Esophagus muscularis mucosa (tissue), 4 donors: ENCODE measurements at regions not wholly inside any gene's neighbourhood (a gene's known extent, or its start where the extent isn't known, plus 50 kb on each side); places are given as distances from the start of the nearest gene placed in this dataset.

Experiments used
- DNase-seq: peaks from one replicate; pipeline ENCODE4 v3.0.0-alpha.2; 2017; ENCODE audit errors: extremely low spot score
- H3K27ac ChIP-seq, 4 donors: fragments of 200-600 bp; sonication (generic); replicated peaks in 1 of 4; 1 replicate in 3 of 4; 2 replicates in 1 of 4; pipeline ENCODE4 v1.5.1; 2016 to 2019; ENCODE audit warnings: mild to moderate bottlenecking in 1 of 4
- H3K27me3 ChIP-seq, 4 donors: fragments of 200-600 bp; sonication (generic); one replicate each; pipeline versions ENCODE4 v1.5.1 to v1.6.0; 2016 to 2019
- H3K36me3 ChIP-seq, 4 donors: fragments of 200-600 bp; sonication (generic); one replicate each; pipeline ENCODE4 v1.5.1; 2016 to 2019
- H3K4me1 ChIP-seq, 4 donors: fragments of 200-600 bp; sonication (generic); one replicate each; pipeline ENCODE4 v1.5.1; 2016 to 2019
- H3K4me3 ChIP-seq, 4 donors: fragments of 200-600 bp; sonication (generic); 1 replicate in 2 of 4; 2 replicates in 2 of 4; pipeline ENCODE4 v1.5.1; 2016 to 2019; ENCODE audit warnings: mild to moderate bottlenecking in 4 of 4, moderate library complexity in 1 of 4
- H3K9me3 ChIP-seq, 4 donors: fragments of 200-600 bp; sonication (generic); 1 replicate in 3 of 4; 2 replicates in 1 of 4; pipeline ENCODE4 v1.5.1; 2016 to 2019
- EP300 ChIP-seq: sonication (generic); formaldehyde crosslinking; IDR thresholded peaks from one replicate; pipeline ENCODE4 v1.6.1; 2017; ENCODE audit warnings: antibody characterized with exemption
- POLR2A ChIP-seq: fragments of 450-650 bp; IDR thresholded peaks from one replicate; pipeline ENCODE4 v1.6.1; 2017; ENCODE audit warnings: antibody characterized with exemption, moderate library complexity, mild to moderate bottlenecking, low read depth
- POLR2AphosphoS5 ChIP-seq, 2 donors: sonication (generic); formaldehyde crosslinking; IDR thresholded peaks; one replicate each; pipeline ENCODE4 v1.6.1; 2017; ENCODE audit warnings: antibody characterized with exemption in 2 of 2
- whole genome bisulfite sequencing: methylation state at CpG from one replicate; pipeline ENCODE4 v1.1.5; 2018; 5-methylcytosine and 5-hydroxymethylcytosine counted together
- intact Hi-C: fragments of 100-400 bp; cut with DNase I; formaldehyde crosslinking; loops from one replicate; pipeline ENCODE4 v1.15.1; 2023
- TF ChIP-seq, protein P1 (sequence below), 3 experiments: fragments of 200-600 bp in 2 of 3; fragments of 450-650 bp in 1 of 3; sonication (generic) in 2 of 3; IDR thresholded peaks; one replicate each; pipeline ENCODE4 v1.5.1; 2017 to 2019; ENCODE audit warnings: antibody characterized with exemption in 3 of 3, mild to moderate bottlenecking in 2 of 3, moderate library complexity in 1 of 3

DNA sequence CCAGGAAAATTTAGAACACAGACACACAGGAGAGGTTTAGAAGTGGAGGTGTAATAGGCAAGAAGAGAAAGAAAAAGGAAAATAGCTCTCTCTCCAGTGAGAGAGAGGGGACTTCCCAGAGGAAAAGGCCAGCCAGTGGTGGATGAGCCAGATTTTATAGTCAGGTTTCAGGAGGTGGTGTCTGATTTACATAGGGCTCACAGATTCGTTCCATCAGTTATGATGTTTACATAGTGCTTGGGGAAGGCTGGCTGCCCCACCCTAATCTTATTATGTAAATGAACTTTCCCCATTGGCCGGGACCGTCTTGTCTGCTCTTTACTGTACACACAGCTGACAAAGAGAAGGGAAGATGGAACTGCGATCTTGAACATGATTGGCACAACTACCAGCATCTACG is 797.3 kb downstream of the PLA2G4A start:
- no peak overlapping the region for H3K27ac ChIP-seq
- intact Hi-C loops: no loop called here
- H3K4me3 ChIP-seq: no peak overlapping the region
- 36% methylated on average over 5 of the region's 5 CpGs for WGBS
- no peak for DNase-seq
- no peak for TF ChIP-seq POLR2A
- TF ChIP-seq, protein P1, sequence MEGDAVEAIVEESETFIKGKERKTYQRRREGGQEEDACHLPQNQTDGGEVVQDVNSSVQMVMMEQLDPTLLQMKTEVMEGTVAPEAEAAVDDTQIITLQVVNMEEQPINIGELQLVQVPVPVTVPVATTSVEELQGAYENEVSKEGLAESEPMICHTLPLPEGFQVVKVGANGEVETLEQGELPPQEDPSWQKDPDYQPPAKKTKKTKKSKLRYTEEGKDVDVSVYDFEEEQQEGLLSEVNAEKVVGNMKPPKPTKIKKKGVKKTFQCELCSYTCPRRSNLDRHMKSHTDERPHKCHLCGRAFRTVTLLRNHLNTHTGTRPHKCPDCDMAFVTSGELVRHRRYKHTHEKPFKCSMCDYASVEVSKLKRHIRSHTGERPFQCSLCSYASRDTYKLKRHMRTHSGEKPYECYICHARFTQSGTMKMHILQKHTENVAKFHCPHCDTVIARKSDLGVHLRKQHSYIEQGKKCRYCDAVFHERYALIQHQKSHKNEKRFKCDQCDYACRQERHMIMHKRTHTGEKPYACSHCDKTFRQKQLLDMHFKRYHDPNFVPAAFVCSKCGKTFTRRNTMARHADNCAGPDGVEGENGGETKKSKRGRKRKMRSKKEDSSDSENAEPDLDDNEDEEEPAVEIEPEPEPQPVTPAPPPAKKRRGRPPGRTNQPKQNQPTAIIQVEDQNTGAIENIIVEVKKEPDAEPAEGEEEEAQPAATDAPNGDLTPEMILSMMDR (IDR thresholded peaks at IDR 0.05): no peak
- TF ChIP-seq POLR2AphosphoS5 (IDR thresholded peaks at IDR 0.05): no peak
- no peak for TF ChIP-seq EP300
- no peaks in the 10 kb centered on the region for H3K4me1 ChIP-seq
- H3K36me3 ChIP-seq: no peaks in the 10 kb centered on the region
- H3K27me3 ChIP-seq: no peaks in the 10 kb centered on the region
- H3K9me3 ChIP-seq: peaks cover 0 to 9% (median 4%) of the 10 kb centered on the region in 4 donors

DNA sequence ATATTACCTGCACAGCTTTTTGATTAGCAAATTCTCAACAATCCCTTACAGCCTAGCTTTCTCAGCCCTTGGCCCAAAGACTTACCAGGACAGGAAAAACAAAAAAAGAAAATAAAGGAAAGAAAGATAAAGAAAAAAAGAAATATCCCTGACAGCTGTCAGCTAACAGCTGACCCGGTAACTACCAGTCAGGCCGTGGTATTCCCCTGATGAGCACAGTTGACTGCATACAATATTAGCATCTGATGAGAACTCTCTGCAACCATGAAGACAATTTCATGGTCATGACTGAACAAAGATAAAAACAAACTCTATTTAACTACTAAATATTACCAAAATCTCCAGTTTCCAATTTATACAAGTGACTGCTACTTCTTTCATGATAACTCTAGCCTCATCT is 798.8 kb downstream of the PLA2G4A start:
- DNase-seq: no peak
- TF ChIP-seq, protein P1 (IDR thresholded peaks at IDR 0.05): no peak
- TF ChIP-seq EP300 (no peak), POLR2AphosphoS5 (IDR thresholded peaks at IDR 0.05) (no peak), POLR2A (no peak)
- H3K27ac ChIP-seq: no peak overlapping the region
- peaks cover 0 to 16% (median 10%) of the 10 kb centered on the region in 4 donors for H3K9me3 ChIP-seq
- no peaks in the 10 kb centered on the region for H3K27me3 ChIP-seq
- no peaks in the 10 kb centered on the region for H3K36me3 ChIP-seq
- WGBS: 90% methylated on average over 2 of the region's 2 CpGs
- no peaks in the 10 kb centered on the region for H3K4me1 ChIP-seq
- intact Hi-C loops: no loop called here
- no peak overlapping the region for H3K4me3 ChIP-seq

DNA sequence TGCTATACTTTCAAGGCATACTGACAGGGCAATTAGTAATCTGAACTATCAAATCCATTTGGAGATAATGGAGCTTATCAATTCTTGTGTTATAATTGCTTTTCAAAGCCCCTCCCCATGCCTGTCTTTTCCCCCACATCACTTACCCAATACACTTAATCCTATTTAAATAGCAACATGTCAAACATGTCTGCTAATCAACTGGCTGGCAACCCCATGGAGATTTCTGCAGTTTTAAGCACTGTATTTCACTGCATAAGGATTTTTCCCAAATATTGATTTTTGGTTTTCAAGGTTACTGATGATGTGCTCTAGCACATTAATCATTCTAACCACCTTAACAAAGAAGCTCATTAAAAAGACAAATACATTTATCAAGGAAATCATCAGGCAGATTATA is 800.3 kb downstream of the PLA2G4A start:
- no peaks in the 10 kb centered on the region for H3K4me1 ChIP-seq
- intact Hi-C loops: no loop called here
- DNase-seq: no peak
- H3K27ac ChIP-seq: no peak overlapping the region
- no peaks in the 10 kb centered on the region for H3K27me3 ChIP-seq
- TF ChIP-seq POLR2A: no peak
- no peak for TF ChIP-seq POLR2AphosphoS5 (IDR thresholded peaks at IDR 0.05)
- TF ChIP-seq, protein P1 (IDR thresholded peaks at IDR 0.05): no peak
- no peak for TF ChIP-seq EP300
- H3K4me3 ChIP-seq: no peak overlapping the region
- H3K9me3 ChIP-seq: peaks cover 0 to 16% (median 10%) of the 10 kb centered on the region in 4 donors
- no peaks in the 10 kb centered on the region for H3K36me3 ChIP-seq

DNA sequence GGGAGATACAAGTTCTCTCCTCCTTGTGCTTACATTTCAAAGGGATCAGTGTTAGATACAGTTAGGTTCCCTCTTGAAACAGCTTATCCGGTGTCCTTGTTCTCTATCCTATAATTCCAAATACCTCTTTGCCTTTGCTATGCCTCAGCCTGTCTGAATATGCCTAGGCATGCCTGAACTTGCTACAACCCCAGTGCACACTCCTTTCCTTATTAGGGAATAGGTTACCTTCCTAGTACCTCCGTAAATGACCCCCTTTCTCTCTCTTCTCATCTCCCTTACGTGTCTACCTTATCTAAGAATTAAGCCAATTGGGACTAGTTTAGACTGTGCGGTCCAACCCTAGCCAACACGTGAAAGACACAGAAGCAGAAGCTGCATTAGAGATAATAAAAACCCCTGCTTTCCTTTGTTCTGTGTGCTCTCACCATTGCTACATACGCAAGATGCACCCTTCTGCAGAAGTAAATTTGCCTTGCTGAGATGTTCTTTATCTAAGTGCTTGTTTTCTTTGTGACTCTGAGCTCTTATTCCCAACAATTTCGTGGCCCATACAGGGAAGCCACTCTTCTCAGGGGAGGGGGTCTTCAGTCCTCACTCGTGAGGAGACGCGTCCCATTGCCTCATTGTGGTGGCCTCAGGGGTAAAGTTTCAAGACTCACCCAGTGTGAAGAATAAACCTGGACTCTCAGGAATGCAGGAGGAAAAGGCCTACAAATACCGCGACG is 802.1 kb downstream of the PLA2G4A start:
- 93% methylated on average over 13 of the region's 13 CpGs for WGBS
- intact Hi-C loops: no loop called here
- Histone ChIP-seq H3K27ac (no peak overlapping the region), H3K9me3 (peaks cover 0 to 16% (median 10%) of the 10 kb centered on the region in 4 donors), H3K36me3 (no peaks in the 10 kb centered on the region), H3K4me3 (no peak overlapping the region), H3K4me1 (no peaks in the 10 kb centered on the region), H3K27me3 (no peaks in the 10 kb centered on the region)
- DNase-seq: no peak
- TF ChIP-seq POLR2AphosphoS5 (IDR thresholded peaks at IDR 0.05): no peak
- TF ChIP-seq POLR2A: no peak
- TF ChIP-seq, protein P1 (IDR thresholded peaks at IDR 0.05): no peak
- TF ChIP-seq EP300: no peak

DNA sequence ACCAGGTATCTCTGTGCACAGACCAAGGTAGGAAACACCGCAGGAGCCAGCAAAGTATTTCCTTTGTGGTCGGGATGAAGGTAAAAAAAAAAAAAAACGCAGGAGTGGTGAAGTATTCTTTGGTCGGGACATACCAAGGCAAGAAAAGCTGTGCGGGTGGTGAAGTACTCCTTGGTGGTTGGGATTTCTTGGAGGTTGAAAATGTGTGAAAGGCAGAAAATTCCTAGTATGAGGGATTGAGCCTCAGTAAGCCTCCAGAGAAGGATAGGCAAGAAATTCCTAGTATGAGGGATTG is 802.6 kb downstream of the PLA2G4A start:
- Histone ChIP-seq H3K4me1 (no peaks in the 10 kb centered on the region), H3K27ac (no peak overlapping the region), H3K36me3 (no peaks in the 10 kb centered on the region), H3K4me3 (no peak overlapping the region), H3K27me3 (no peaks in the 10 kb centered on the region), H3K9me3 (peaks cover 0 to 16% (median 10%) of the 10 kb centered on the region in 4 donors)
- no peak for DNase-seq
- TF ChIP-seq POLR2AphosphoS5 (IDR thresholded peaks at IDR 0.05) (no peak), POLR2A (no peak)
- intact Hi-C loops: no loop called here
- 90% methylated on average over 5 of the region's 5 CpGs for WGBS
